ENCODE measurements at regions not wholly inside any gene's neighbourhood (a gene's known extent, or its start where the extent isn't known, plus 50 kb on each side); places are given as distances from the start of the nearest gene placed in this dataset.

GRCh38 chr12:130247634-130248237 lies 85.5 kb downstream of the FZD10 start:
- no peak for DNase-seq (ENCODE audit: insufficient read length, low spot score, missing footprints)
- H3K4me2 ChIP-seq (ENCODE audit: insufficient read depth, low read length): no peak overlapping the region
- H3K27ac ChIP-seq (ENCODE audit: low read depth, low read length): no peak overlapping the region
- H2AFZ ChIP-seq (ENCODE audit: low read length): no peak overlapping the region
- H3K4me1 ChIP-seq (ENCODE audit: insufficient read depth, low read length): no peaks in the 10 kb centered on the region
- H3K4me3 ChIP-seq (ENCODE audit: insufficient read depth, low read length): no peak overlapping the region
- H3K36me3 ChIP-seq (ENCODE audit: insufficient read depth, low read length): no peaks in the 10 kb centered on the region
- H3K27me3 ChIP-seq (ENCODE audit: insufficient read depth, low read length): no peaks in the 10 kb centered on the region
- no peaks in the 10 kb centered on the region for H4K20me1 ChIP-seq (ENCODE audit: insufficient read depth, low read length)
- no peaks in the 10 kb centered on the region for H3K9me3 ChIP-seq (ENCODE audit: low read depth, low read length)
- no peak for TF ChIP-seq CTCF (IDR thresholded peaks at IDR 0.05; ENCODE audit: extremely low read depth, low read depth, low read length)
- no peaks in the 10 kb centered on the region for H3K79me2 ChIP-seq (ENCODE audit: insufficient read depth, low read length)

GRCh38 chr12:130249376-130249775 lies 87.1 kb downstream of the FZD10 start:
- TF ChIP-seq CTCF (IDR thresholded peaks at IDR 0.05; ENCODE audit: extremely low read depth, low read depth, low read length): no peak
- no peak overlapping the region for H2AFZ ChIP-seq (ENCODE audit: low read length)
- H3K27ac ChIP-seq (ENCODE audit: low read depth, low read length): no peak overlapping the region
- H3K36me3 ChIP-seq (ENCODE audit: insufficient read depth, low read length): no peaks in the 10 kb centered on the region
- no peaks in the 10 kb centered on the region for H4K20me1 ChIP-seq (ENCODE audit: insufficient read depth, low read length)
- DNase-seq (ENCODE audit: insufficient read length, low spot score, missing footprints): no peak
- no peaks in the 10 kb centered on the region for H3K27me3 ChIP-seq (ENCODE audit: insufficient read depth, low read length)
- H3K4me2 ChIP-seq (ENCODE audit: insufficient read depth, low read length): no peak overlapping the region
- H3K4me3 ChIP-seq (ENCODE audit: insufficient read depth, low read length): no peak overlapping the region
- no peaks in the 10 kb centered on the region for H3K79me2 ChIP-seq (ENCODE audit: insufficient read depth, low read length)
- H3K9me3 ChIP-seq (ENCODE audit: low read depth, low read length): no peaks in the 10 kb centered on the region
- no peaks in the 10 kb centered on the region for H3K4me1 ChIP-seq (ENCODE audit: insufficient read depth, low read length)

GRCh38 chr12:130251236-130251780 lies 86.4 kb upstream of the PIWIL1 start:
- Histone ChIP-seq H3K79me2 (ENCODE audit: insufficient read depth, low read length) (no peaks in the 10 kb centered on the region), H3K36me3 (ENCODE audit: insufficient read depth, low read length) (no peaks in the 10 kb centered on the region), H3K27ac (ENCODE audit: low read depth, low read length) (no peak overlapping the region), H3K4me3 (ENCODE audit: insufficient read depth, low read length) (no peak overlapping the region), H3K27me3 (ENCODE audit: insufficient read depth, low read length) (no peaks in the 10 kb centered on the region), H4K20me1 (ENCODE audit: insufficient read depth, low read length) (no peaks in the 10 kb centered on the region), H3K4me1 (ENCODE audit: insufficient read depth, low read length) (no peaks in the 10 kb centered on the region), H3K9me3 (ENCODE audit: low read depth, low read length) (no peaks in the 10 kb centered on the region), H2AFZ (ENCODE audit: low read length) (no peak overlapping the region), H3K4me2 (ENCODE audit: insufficient read depth, low read length) (no peak overlapping the region)
- no peak for TF ChIP-seq CTCF (IDR thresholded peaks at IDR 0.05; ENCODE audit: extremely low read depth, low read depth, low read length)
- no peak for DNase-seq (ENCODE audit: insufficient read length, low spot score, missing footprints)

- H3K9me3 ChIP-seq (ENCODE audit: low read depth, low read length): no peaks in the 10 kb centered on the region
- no peaks in the 10 kb centered on the region for H3K4me1 ChIP-seq (ENCODE audit: insufficient read depth, low read length)
- H2AFZ ChIP-seq (ENCODE audit: low read length): no peak overlapping the region
- H3K79me2 ChIP-seq (ENCODE audit: insufficient read depth, low read length): no peaks in the 10 kb centered on the region
- no peak overlapping the region for H3K4me3 ChIP-seq (ENCODE audit: insufficient read depth, low read length)
- no peak for TF ChIP-seq CTCF (IDR thresholded peaks at IDR 0.05; ENCODE audit: extremely low read depth, low read depth, low read length)
- no peaks in the 10 kb centered on the region for H4K20me1 ChIP-seq (ENCODE audit: insufficient read depth, low read length)
- H3K4me2 ChIP-seq (ENCODE audit: insufficient read depth, low read length): no peak overlapping the region
- no peak overlapping the region for H3K27ac ChIP-seq (ENCODE audit: low read depth, low read length)
- no peaks in the 10 kb centered on the region for H3K27me3 ChIP-seq (ENCODE audit: insufficient read depth, low read length)
- DNase-seq (ENCODE audit: insufficient read length, low spot score, missing footprints): no peak
- H3K36me3 ChIP-seq (ENCODE audit: insufficient read depth, low read length): no peaks in the 10 kb centered on the region
Observed at GRCh38 chr12:130253866-130254265, 83.8 kb upstream of the PIWIL1 start.

Data from osteoblast (primary cell).